HPDE6-E6E7 (cell line): ENCODE measurements at regions not wholly inside any gene's neighbourhood (a gene's known extent, or its start where the extent isn't known, plus 50 kb on each side); places are given as distances from the start of the nearest gene placed in this dataset.

Experiments
- DNase-seq: peaks from one replicate; pipeline ENCODE4 v3.0.0; 2011; ENCODE audit warnings: missing footprints; ENCODE audit errors: extremely low spot score

GRCh38 chr13:84659359-84659661 is 777.0 kb upstream of the SLITRK1 start:
- DNase-seq: no peak

GRCh38 chr13:84658491-84659358 is 776.5 kb upstream of the SLITRK1 start:
- DNase-seq: no peak

GRCh38 chr13:84655677-84656076 is 773.4 kb upstream of the SLITRK1 start:
- DNase-seq: no peak

- DNase-seq: no peak
Observed at GRCh38 chr13:84654654-84655275, 772.5 kb upstream of the SLITRK1 start.

GRCh38 chr13:84653915-84654534 is 771.8 kb upstream of the SLITRK1 start:
- no peak for DNase-seq

DNA sequence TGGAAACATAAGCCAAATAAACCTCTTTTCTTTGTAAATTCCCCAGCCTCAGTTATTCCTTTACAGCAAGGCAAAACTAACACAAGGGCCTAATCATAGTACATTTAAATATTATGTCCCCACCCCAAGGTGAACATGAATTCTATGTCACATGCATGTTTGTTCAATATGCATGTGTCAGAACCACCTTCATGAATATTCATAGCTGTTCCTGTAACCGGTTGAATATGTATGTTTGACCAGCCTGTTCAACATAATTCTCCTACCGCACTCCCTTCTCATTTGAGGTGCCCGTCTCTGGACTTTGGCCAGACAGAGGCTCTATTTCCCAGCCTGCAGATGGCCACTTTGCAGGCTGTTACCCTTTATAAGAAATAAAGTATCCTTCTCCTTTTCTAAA is 769.4 kb upstream of the SLITRK1 start:
- DNase-seq: no peak

GRCh38 chr13:84651288-84651687 is 769.0 kb upstream of the SLITRK1 start:
- no peak for DNase-seq

DNA sequence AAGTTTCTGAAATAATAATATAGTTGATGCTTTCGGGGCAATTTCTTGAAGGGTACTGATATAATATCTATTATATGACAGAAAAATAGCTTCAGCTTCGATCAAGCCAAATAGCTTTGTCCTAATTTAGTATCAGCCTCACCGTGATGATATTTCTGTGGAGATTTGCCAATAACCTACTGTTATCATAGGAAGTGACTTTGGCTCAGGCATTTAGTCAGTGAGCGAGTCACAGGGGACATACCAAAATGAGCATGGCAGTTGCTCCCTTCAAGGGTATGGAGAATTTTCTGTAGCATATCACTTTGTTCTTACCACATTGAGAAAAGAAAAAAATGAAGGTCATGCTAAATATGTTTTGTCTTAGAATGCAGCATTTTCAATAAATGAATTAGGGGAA is 767.6 kb upstream of the SLITRK1 start:
- DNase-seq: no peak

DNA sequence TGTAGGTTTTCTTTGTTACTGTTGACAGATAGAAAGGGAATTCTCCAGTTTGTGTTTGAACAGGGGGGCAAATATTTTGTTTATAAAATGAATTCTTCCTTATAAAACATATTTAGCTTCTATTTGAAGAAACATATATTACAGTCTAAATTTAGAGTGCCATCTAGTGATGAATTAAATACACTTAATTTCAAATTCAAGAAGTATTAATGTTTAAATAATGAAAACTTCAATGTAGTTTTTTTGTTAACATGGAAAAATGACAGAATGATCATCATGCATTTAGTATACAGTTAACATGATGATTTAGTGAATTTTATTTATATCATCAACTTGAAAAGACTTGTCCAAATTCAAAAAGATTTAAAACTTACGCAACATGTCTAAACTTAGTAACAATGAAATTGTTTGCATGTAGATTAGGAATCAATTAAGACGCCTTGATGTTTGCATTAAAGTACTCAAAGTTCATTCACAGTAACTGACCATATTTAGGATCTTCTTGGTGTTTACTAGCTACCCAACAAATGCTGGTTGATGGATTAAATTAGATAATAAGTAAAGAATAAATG is 765.9 kb upstream of the SLITRK1 start:
- no peak for DNase-seq

DNA sequence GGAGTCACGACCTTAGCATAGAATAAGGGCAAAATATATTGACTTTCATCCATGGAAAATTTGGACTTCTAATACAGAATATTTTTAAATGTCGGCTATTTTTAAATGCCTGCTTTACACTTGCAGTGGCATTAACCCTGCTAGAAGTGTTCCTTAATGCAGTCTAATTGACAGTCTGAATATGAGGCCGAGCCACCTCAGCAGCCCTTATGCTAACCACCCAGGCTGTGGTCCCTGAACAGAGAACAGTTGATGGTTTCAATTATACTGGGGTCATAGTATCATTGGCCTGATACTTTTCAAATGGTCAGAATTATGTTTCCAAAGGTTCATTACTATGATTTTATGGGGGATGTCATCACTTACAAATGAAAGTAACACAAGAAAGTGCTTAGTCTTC is 764.7 kb upstream of the SLITRK1 start:
- no peak for DNase-seq

DNA sequence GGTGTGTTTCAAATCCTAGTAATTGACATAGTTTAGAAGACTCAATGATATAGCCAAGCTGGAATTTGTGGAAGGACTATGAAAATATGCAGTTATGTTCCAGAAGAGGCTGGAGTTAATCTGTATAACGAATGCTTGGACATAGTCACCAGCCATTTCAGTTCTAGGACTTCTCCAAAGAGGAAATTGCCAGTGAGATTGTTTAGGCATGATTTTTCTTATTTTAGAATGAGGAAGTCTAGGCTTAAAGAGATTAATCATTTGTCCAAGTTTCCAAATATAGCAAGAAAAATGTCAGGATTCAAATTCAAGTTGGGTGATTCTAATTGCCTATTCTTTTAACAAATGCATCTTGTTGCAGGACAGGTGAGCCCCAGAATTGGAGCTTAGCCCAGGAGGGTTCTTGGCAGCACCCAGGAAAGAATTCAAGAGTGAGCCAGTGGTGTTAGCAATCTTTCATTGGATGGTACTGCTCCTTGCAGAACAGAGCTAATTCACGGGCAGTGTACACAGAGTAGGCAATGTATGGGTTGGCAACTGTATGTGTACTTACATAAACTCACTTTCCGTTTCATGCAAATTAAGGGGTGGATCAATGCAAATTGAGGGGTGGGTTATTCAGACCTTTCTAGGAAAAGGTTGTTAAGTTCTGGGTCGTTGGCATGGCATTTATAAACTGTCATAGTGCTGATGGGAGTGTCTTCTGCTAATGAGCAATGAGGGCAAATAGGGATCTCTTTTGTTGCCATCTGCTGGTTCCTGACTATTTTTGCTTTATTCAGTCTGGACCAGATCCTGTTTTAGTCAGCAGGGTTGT is 763.1 kb upstream of the SLITRK1 start:
- no peak for DNase-seq

GRCh38 chr13:84641491-84641890 is 759.2 kb upstream of the SLITRK1 start:
- DNase-seq: no peak

DNA sequence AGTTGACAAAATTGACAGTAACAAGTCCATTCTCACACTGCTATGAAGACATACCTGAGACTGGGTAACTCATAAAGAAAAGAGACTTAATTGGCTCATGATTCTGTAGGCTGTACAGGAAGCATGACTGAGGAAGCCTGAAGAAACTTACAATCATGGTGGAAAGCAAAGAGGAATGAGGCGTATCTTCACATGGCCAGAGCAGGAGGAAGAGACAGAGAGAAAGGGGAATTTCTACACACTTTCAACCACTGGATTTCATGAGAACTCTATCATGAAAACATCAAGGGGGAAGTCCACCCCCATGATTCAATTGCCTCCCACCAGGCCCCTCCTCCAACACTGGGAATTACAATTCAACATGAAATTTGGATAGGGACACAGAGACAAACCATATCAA is 758.4 kb upstream of the SLITRK1 start:
- no peak for DNase-seq

- no peak for DNase-seq
Observed at GRCh38 chr13:84630476-84630875, 748.2 kb upstream of the SLITRK1 start.

DNA sequence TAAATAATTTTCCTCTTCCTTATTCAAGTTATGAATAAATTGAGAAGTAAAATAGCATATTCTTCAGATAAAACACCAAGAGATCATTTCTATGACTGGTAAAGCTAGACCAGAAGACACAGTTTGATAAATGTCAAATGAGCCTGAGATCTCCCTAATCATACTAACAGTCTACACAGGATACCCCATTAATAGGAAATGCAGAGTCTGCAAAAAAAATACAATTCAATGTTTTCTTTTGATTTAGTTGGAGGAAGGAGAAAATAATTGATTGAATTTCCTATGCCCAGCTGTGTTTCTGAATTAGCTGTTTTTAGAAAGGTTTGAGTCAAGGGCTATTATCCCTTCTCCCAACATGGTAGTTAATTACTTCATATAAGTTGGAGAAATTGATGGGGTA is 734.6 kb upstream of the SLITRK1 start:
- DNase-seq: no peak

- peak; percentile 51 for DNase-seq
Observed at GRCh38 chr13:84609716-84610115, 727.4 kb upstream of the SLITRK1 start.

- peak; percentile 9 for DNase-seq
Observed at GRCh38 chr13:84607261-84608013, 725.2 kb upstream of the SLITRK1 start.

DNA sequence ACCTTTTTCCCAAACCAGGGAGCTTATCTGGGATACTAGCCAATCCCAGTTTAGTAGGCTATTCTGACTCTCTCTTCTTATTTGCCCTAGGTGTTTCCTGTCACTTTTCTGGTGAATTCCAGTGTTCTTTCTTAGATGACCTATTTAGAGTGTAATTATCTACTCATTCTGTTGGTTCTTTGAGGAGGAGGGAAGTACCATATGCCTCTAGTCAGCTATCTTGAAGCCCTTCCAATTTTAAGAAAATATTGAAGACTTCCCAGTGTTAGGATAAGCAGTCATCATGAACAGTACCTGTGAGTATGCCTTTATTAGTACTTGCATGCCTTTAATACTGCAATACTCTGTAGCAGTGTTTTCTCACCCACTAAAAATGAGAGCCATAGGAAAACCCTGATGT is 724.3 kb upstream of the SLITRK1 start:
- no peak for DNase-seq

DNA sequence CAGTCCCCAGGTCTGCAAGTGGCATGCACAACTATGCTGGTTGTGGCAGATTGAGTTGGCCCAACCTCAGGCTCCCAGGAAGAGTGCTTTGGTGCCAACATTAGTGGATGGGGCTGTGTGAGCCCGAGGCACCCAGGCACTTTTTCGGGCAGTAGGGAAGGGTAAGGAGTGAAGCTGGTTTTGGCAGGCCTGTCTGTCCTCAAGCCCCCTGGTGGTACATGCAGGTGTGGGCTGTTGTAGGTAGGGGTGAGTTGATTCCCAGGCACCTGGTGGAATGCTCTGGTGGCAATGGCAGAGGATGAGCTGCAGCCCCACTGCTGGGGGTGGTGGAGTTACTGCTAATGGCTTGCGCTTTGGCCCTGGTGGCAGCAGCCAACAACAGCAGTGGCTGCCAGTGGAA is 723.7 kb upstream of the SLITRK1 start:
- DNase-seq: no peak

DNA sequence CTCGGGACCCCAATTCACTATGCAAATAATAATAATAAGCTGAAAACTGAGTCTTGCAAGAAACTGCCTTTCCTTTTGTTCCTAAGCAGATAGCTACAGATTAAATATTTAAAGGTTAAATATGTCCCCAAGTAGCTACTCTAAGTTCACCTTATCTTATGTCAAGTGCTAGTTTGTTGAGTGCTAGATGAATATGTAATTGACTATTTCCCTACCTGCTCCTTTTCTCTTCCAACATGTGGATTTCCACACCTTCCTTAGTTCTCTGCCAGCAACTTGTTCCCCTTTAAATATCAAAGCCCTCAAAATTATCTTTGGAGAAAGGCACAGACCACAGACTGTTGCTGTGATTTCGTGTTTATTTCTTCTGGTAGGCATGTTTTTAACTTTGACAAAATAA is 709.2 kb upstream of the SLITRK1 start:
- DNase-seq: no peak

DNA sequence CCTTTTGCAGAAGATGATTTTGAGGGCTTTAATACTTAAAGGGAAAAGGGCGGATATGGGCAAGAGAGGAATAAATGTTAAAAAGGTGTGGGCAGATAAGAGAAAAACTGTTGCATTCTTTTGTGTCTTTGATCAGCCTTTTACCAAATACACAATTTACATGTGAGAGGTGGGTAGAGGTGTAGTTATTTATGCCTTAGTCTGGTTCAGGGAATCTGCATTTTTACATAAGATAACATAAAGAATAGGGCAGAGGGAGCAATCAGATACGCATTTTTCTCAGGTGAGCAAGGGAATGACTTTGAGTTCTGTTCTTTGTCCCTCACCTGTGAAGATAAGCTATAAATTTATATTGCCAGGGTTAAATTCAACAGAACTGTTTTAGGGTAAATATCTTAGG is 708.4 kb upstream of the SLITRK1 start:
- no peak for DNase-seq
